Body of pancreas (tissue), 4 donors: ENCODE measurements at regions not wholly inside any gene's neighbourhood (a gene's known extent, or its start where the extent isn't known, plus 50 kb on each side); places are given as distances from the start of the nearest gene placed in this dataset.

ENCODE experiments used
- POLR2A ChIP-seq, 3 donors: fragments of 450-650 bp; IDR thresholded peaks; one replicate each; pipeline ENCODE4 v1.6.1; 2016; ENCODE audit warnings: antibody characterized with exemption in 3 of 3, mild to moderate bottlenecking in 2 of 3
- TF ChIP-seq, protein P1 (sequence below), 7 experiments: fragments of 450-650 bp in 4 of 7; fragments of 200-600 bp in 3 of 7; sonication (generic) in 3 of 7; IDR thresholded peaks; one replicate each; pipeline ENCODE4 v1.5.1; 2016 to 2019; ENCODE audit warnings: antibody characterized with exemption in 7 of 7

- TF ChIP-seq, protein P1, sequence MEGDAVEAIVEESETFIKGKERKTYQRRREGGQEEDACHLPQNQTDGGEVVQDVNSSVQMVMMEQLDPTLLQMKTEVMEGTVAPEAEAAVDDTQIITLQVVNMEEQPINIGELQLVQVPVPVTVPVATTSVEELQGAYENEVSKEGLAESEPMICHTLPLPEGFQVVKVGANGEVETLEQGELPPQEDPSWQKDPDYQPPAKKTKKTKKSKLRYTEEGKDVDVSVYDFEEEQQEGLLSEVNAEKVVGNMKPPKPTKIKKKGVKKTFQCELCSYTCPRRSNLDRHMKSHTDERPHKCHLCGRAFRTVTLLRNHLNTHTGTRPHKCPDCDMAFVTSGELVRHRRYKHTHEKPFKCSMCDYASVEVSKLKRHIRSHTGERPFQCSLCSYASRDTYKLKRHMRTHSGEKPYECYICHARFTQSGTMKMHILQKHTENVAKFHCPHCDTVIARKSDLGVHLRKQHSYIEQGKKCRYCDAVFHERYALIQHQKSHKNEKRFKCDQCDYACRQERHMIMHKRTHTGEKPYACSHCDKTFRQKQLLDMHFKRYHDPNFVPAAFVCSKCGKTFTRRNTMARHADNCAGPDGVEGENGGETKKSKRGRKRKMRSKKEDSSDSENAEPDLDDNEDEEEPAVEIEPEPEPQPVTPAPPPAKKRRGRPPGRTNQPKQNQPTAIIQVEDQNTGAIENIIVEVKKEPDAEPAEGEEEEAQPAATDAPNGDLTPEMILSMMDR (IDR thresholded peaks at IDR 0.05), result no peak
- no peak for TF ChIP-seq POLR2A (IDR thresholded peaks at IDR 0.05)
Measured at GRCh38 chr10:2592360-2593160, 474.8 kb upstream of the PFKP start.
